GM23338 (cell line): ENCODE measurements at regions not wholly inside any gene's neighbourhood (a gene's known extent, or its start where the extent isn't known, plus 50 kb on each side); places are given as distances from the start of the nearest gene placed in this dataset.

ENCODE experiments used
- ATAC-seq: fragments of 200-7000 bp; cut with Tn5 transposase; 3 replicates; pipeline ENCODE4 v1.9.1; 2020
- DNase-seq: peaks from one replicate; pipeline ENCODE4 v3.0.0-alpha.2; 2015; ENCODE audit warnings: low spot score
- H2AFZ ChIP-seq: fragments of 200-600 bp; sonication (generic); 2 replicates; pipeline ENCODE4 v1.8.0; 2016; ENCODE audit warnings: antibody characterized with exemption, mild to moderate bottlenecking, moderate library complexity
- H3F3A ChIP-seq: fragments of 200-600 bp; sonication (generic); replicated peaks from 2 replicates; pipeline ENCODE4 v1.8.0; 2017; ENCODE audit warnings: antibody characterized with exemption, mixed run types, low read depth
- H3K27ac ChIP-seq: fragments of 200-600 bp; sonication (generic); 2 replicates; pipeline ENCODE4 v1.6.1; 2016; ENCODE audit warnings: low read depth
- H3K27me3 ChIP-seq: fragments of 200-600 bp; sonication (generic); 2 replicates; pipeline ENCODE4 v1.8.0; 2016; ENCODE audit warnings: mild to moderate bottlenecking, mixed run types, moderate library complexity; ENCODE audit not compliant: insufficient read depth
- H3K36me3 ChIP-seq: fragments of 200-600 bp; sonication (generic); 2 replicates; pipeline ENCODE4 v1.8.0; 2016; ENCODE audit warnings: mild to moderate bottlenecking; ENCODE audit not compliant: insufficient read depth
- H3K4me1 ChIP-seq: fragments of 200-600 bp; sonication (generic); 2 replicates; pipeline ENCODE4 v1.8.0; 2016; ENCODE audit warnings: mild to moderate bottlenecking, moderate library complexity; ENCODE audit not compliant: insufficient read depth
- H3K4me2 ChIP-seq: fragments of 200-600 bp; sonication (generic); 2 replicates; pipeline ENCODE4 v1.7.1; 2017; ENCODE audit warnings: mixed run types
- H3K4me3 ChIP-seq: fragments of 200-600 bp; sonication (generic); 2 replicates; pipeline ENCODE4 v1.6.1; 2016; ENCODE audit warnings: mixed run types
- H3K79me2 ChIP-seq: fragments of 200-600 bp; sonication (generic); replicated peaks from 2 replicates; pipeline ENCODE4 v1.8.0; 2017; ENCODE audit warnings: mild to moderate bottlenecking; ENCODE audit not compliant: insufficient read depth
- H3K9me2 ChIP-seq: fragments of 200-600 bp; sonication (generic); 2 replicates; pipeline ENCODE4 v1.8.0; 2017; ENCODE audit not compliant: insufficient read depth
- H4K20me1 ChIP-seq: fragments of 200-600 bp; sonication (generic); replicated peaks from 2 replicates; pipeline ENCODE4 v1.8.0; 2017; ENCODE audit warnings: mild to moderate bottlenecking; ENCODE audit not compliant: insufficient read depth
- H3K27ac Mint-ChIP-seq: 2 replicates; pipeline ENCODE4 v1.8.0; 2020; ENCODE audit warnings: inconsistent platforms, mild to moderate bottlenecking, moderate library complexity, mixed read lengths
- H3K27me3 Mint-ChIP-seq: 3 replicates; pipeline ENCODE4 v1.8.0; 2022; ENCODE audit warnings: low read depth, mild to moderate bottlenecking, moderate library complexity, mixed read lengths, inconsistent platforms; ENCODE audit not compliant: insufficient read depth, poor library complexity
- H3K36me3 Mint-ChIP-seq: 3 replicates; pipeline ENCODE4 v1.8.0; 2021; ENCODE audit warnings: low read depth, mild to moderate bottlenecking, inconsistent platforms, moderate library complexity, mixed read lengths
- H3K4me1 Mint-ChIP-seq: 3 replicates; pipeline ENCODE4 v1.8.0; 2020; ENCODE audit warnings: mild to moderate bottlenecking, inconsistent platforms, mixed read lengths
- H3K4me3 Mint-ChIP-seq: 3 replicates; pipeline ENCODE4 v1.8.0; 2021; ENCODE audit warnings: moderate library complexity, mild to moderate bottlenecking, inconsistent platforms, mixed read lengths
- H3K9me3 Mint-ChIP-seq: 3 replicates; pipeline ENCODE4 v1.8.0; 2020; ENCODE audit warnings: moderate library complexity, mild to moderate bottlenecking, inconsistent platforms, mixed read lengths
- CTCF ChIP-seq, 2 experiments: fragments of 200-600 bp in 1 of 2; sonication (generic) in 1 of 2; conservative IDR thresholded peaks; 2 replicates each; pipeline versions ENCODE4 v1.5.1 to v1.6.1; 2016 to 2017; ENCODE audit warnings: antibody characterized with exemption in 2 of 2, low read depth in 2 of 2, mild to moderate bottlenecking in 2 of 2, moderate library complexity in 1 of 2
- JUNB ChIP-seq: IDR thresholded peaks from one replicate; pipeline ENCODE4 v1.6.1; 2016; ENCODE audit warnings: antibody characterized with exemption; ENCODE audit not compliant: unreplicated experiment
- NANOG ChIP-seq: IDR thresholded peaks from 2 replicates; pipeline ENCODE4 v1.6.1; 2016; ENCODE audit warnings: antibody characterized with exemption, borderline replicate concordance
- POLR2AphosphoS5 ChIP-seq: IDR thresholded peaks from 2 replicates; pipeline ENCODE4 v1.6.1; 2016; ENCODE audit warnings: antibody characterized with exemption, low read depth
- REST ChIP-seq: IDR thresholded peaks from one replicate; pipeline ENCODE4 v1.6.1; 2018; ENCODE audit warnings: antibody characterized with exemption; ENCODE audit not compliant: unreplicated experiment
- STAT1 ChIP-seq: IDR thresholded peaks from one replicate; pipeline ENCODE4 v1.6.1; 2016; ENCODE audit warnings: antibody characterized with exemption; ENCODE audit not compliant: unreplicated experiment
- ZNF114 ChIP-seq: fragments of 250-450 bp; sonication (Bioruptor Pico); IDR thresholded peaks from 2 replicates; pipeline ENCODE4 v1.5.0; 2020; ENCODE audit warnings: mild to moderate bottlenecking, moderate library complexity
- ZNF331 ChIP-seq: fragments of 250-450 bp; sonication (Bioruptor Pico); IDR thresholded peaks from 2 replicates; pipeline ENCODE4 v1.5.0; 2020; ENCODE audit warnings: low read depth, mild to moderate bottlenecking, moderate library complexity
- ZNF462 ChIP-seq: fragments of 250-450 bp; sonication (Bioruptor Pico); IDR thresholded peaks from 2 replicates; pipeline ENCODE4 v1.5.0; 2020; ENCODE audit warnings: mild to moderate bottlenecking, moderate library complexity

GRCh38 chr17:68661265-68662036 is 60.3 kb upstream of the FAM20A start (continued):
- TF ChIP-seq REST, result no peak
- TF ChIP-seq JUNB, result no peak

GRCh38 chr17:68660302-68660701 is 59.1 kb upstream of the FAM20A start:
- H3K4me3 Mint-ChIP-seq, result no peak overlapping the region
- H3K27me3 Mint-ChIP-seq, result no peaks in the 10 kb centered on the region
- H3K27ac Mint-ChIP-seq, result no peak overlapping the region
- peaks cover 24% of the 10 kb centered on the region for H3K4me1 Mint-ChIP-seq
- Histone ChIP-seq H3K27me3 (no peaks in the 10 kb centered on the region), H3K9me2 (no peaks in the 10 kb centered on the region), H3K4me3 (no peak overlapping the region), H2AFZ (no peak overlapping the region), H3F3A (no peaks in the 10 kb centered on the region), H3K79me2 (no peaks in the 10 kb centered on the region), H3K4me1 (peaks cover 35% of the 10 kb centered on the region), H4K20me1 (no peaks in the 10 kb centered on the region), H3K36me3 (no peaks in the 10 kb centered on the region), H3K27ac (no peak overlapping the region), H3K4me2 (no peak overlapping the region)
- ATAC-seq (no peak), DNase-seq (no peak)
- no peaks in the 10 kb centered on the region; the same call in 2 of the 3 replicates for H3K9me3 Mint-ChIP-seq
- H3K36me3 Mint-ChIP-seq, result peaks cover 4% of the 10 kb centered on the region; the same call in 2 of the 3 replicates
- TF ChIP-seq CTCF (conservative IDR thresholded peaks at IDR 0.05; ENCODE audit: low read depth in 2 of 2) (no peak), ZNF462 (no peak), REST (no peak), STAT1 (no peak), JUNB (no peak), POLR2AphosphoS5 (no peak), ZNF114 (CRISPR knock-in tag) (no peak), ZNF331 (CRISPR knock-in tag) (no peak), NANOG (no peak)
